HG03196 (cell line): ENCODE measurements at regions not wholly inside any gene's neighbourhood (a gene's known extent, or its start where the extent isn't known, plus 50 kb on each side); places are given as distances from the start of the nearest gene placed in this dataset.

Experiments
- ATAC-seq: cut with Tn5 transposase; IDR thresholded peaks from one replicate; pipeline ENCODE4 v1.9.1; 2021; ENCODE audit not compliant: unreplicated experiment

- ATAC-seq = no peak
These were observed 350.2 kb downstream of the PLPP3 start for GRCh38 chr1:56229186-56229585.

- ATAC-seq = no peak
These were observed 351.5 kb downstream of the PLPP3 start for GRCh38 chr1:56227886-56228285.

GRCh38 chr1:56227401-56227800, 352.0 kb downstream of the PLPP3 start:
- ATAC-seq = no peak

- no peak for ATAC-seq
These were observed 353.2 kb downstream of the PLPP3 start for GRCh38 chr1:56225964-56226815.

- ATAC-seq = no peak
These were observed 355.4 kb downstream of the PLPP3 start for GRCh38 chr1:56223968-56224367.

DNA sequence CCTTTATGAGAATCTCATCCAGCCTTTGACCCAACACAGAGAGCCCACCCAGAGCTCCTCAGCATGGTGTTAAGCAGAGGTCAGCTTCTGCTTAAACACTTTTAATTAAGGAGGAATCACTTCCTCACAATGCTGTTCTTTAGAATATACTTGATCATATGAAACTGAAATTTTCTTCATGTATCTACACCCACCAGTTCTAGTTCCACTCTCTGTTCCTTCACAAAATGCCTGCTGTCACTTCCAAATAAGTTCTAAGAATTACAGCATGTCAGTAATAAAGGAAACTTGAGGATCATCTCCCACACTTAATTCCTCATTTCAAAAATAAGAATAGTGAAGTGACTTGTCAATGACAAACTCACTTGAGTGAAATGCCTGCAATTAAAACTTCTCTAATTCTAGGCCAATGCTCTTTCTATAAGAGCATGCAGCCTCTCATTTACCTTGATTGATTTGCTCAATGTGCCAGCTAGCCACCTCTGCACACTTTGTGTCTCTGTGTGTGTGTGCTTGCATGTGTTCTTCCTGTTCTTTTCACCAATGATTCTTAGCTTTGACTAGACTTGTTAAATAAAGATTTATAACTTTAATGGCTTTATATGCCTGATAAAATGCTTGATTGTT, 356.3 kb downstream of the PLPP3 start:
- no peak for ATAC-seq

DNA sequence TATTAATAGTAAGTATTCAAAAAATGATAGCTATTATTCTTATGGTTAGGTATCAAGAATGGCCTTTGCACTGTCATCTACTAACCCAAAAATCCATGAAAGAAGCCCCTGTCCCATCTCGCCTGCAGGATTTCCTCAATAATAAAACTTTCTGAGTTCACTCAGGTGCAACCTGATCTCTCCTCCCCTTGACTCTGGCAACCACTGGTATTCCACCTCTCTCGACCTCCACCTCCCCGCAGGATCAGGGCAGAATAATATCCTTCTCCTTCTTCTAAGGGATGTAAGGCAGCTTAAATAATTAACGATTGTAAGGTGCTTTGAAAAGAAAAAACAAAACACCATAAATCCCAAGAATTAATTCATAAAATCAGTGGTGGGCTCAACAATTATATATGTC, 359.3 kb downstream of the PLPP3 start:
- ATAC-seq = no peak

- no peak for ATAC-seq
These were observed 361.3 kb downstream of the PLPP3 start for GRCh38 chr1:56218023-56218422.

DNA sequence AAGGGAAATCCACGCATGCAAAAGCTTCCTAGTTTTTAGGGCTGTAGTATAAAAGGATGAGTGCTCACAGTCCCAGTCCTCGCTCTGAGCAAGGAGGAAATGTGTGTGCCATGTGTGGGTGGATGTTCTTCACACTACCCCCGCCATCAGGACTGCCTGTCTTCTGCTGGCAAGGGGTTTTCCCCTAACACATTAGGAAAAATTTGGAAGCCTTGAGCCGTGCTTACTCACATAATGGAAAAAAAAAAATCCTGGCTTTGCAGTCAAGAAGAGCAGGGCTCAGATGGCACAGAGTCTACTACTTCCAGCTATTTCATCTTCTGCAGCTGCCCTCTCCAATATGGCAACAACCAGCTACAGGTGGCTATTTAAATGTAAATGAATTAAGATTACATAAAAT, 363.1 kb downstream of the PLPP3 start:
- ATAC-seq = no peak

DNA sequence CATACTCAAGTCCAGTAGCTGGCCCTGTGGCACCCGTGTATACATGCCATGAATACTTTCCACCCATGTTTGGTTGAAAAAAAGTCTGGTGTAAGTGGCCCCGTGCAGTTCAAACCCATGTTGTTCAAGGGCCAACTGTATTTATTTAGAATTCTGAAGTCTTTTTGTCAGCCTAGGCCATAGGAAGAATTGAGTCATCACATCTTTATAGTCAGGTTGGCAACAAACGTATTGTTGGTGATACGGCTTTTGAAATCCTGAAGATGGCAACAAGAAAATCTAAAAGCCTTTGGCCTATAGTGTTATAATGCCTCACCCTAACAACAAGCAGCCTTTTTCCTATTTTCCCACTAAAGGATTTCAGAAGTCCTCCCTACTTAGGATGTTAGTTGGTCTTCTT, 363.6 kb downstream of the PLPP3 start:
- no peak for ATAC-seq

DNA sequence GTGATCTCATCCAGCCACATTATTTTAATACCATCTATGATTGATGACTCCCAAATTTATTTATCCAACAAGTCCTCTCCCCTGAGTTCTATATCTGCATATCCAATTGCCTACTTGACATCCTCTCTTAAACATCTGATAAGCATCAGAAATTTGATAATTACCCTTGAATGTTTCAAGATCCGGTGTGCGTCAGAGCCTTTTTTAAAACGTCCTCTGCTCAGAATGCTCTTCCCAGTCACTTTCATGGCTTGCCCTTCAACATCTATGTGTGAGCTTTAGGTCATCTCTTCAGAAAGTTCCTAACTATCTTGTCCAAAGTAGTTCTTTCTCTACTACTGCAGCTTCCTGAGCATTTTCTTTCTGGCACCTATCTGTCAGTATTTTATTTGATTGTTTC, 364.3 kb downstream of the PLPP3 start:
- ATAC-seq = no peak

GRCh38 chr1:56213068-56213467, 366.3 kb downstream of the PLPP3 start:
- no peak for ATAC-seq

DNA sequence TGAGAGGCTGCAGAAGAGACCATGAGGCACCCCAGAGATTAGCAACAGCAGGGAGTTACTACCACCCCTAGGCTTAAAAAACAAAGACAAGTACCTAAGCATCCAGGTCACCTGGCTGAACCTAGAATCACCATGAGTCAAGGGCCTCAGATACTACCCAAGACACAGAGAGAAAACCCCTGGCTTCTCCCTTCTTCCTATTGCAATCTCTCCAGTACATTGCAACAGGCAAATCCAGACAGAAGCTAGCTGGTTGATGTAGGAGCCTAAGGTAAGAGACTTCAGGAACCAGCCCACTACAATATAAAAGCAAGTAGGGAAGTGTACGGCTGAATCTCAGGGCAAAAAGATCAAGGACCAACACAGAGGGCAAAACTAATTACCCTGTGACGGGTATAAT, 367.2 kb downstream of the PLPP3 start:
- no peak for ATAC-seq

- ATAC-seq = no peak
These were observed 373.0 kb downstream of the PLPP3 start for GRCh38 chr1:56206391-56206790.

- no peak for ATAC-seq
These were observed 375.2 kb downstream of the PLPP3 start for GRCh38 chr1:56204206-56204605.

GRCh38 chr1:56202796-56203492, 376.4 kb downstream of the PLPP3 start:
- no peak for ATAC-seq

- ATAC-seq = no peak
These were observed 377.2 kb downstream of the PLPP3 start for GRCh38 chr1:56202186-56202585.

DNA sequence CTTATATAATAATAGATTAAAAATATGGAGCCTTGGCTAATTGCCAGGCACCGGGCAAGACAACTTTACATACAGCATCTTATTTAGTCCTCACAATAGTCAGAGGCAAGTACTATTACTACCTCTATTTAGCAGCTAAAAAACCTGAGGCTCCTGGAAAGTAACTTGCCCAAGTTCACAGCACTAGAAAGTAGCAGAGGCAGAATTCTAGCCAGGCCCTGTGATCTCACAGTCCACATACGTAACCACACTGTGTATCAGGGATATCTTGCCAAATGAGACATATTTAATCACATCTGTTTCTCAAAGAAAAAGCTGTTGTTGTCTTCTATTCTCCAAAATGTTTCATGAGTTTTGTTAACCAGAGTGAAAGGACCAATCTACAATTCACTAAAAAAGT, 378.5 kb downstream of the PLPP3 start:
- ATAC-seq = no peak

- no peak for ATAC-seq
These were observed 378.9 kb downstream of the PLPP3 start for GRCh38 chr1:56200442-56200841.

GRCh38 chr1:56199956-56200355, 379.4 kb downstream of the PLPP3 start:
- no peak for ATAC-seq

DNA sequence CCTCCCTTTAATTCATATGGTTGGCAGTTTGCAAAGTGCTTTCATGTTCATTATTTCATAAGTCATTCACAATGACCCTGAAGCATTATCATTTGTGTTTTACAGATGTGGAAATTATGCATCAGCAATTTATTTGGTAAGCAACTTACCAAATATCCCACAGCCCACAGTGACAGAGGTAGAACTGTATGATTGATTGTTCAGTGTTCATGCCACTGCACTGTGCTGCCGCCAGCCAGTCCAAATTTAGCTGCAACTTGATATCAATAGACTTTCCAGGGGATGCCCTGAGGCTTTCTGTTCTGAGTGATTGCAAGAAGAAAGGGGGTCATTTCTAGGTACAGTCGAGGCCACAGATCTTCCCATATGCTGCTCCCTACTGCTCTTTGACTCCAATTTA, 380.3 kb downstream of the PLPP3 start:
- ATAC-seq = no peak

- no peak for ATAC-seq
These were observed 381.4 kb downstream of the PLPP3 start for GRCh38 chr1:56197946-56198345.
